Astrocyte of the cerebellum (primary cell): ENCODE measurements at regions not wholly inside any gene's neighbourhood (a gene's known extent, or its start where the extent isn't known, plus 50 kb on each side); places are given as distances from the start of the nearest gene placed in this dataset.

Experiments used
- DNase-seq: peaks from one replicate; pipeline ENCODE4 v3.0.0-alpha.2; 2011; ENCODE audit warnings: low read depth
- H3K4me3 ChIP-seq: 2 replicates; pipeline ENCODE4 v1.5.1; 2011; ENCODE audit warnings: mild to moderate bottlenecking, low read depth, low read length, moderate library complexity
- in situ Hi-C: cut with HindIII; loops from 2 replicates; pipeline ENCODE4 v1.10.0; 2017; ENCODE audit warnings: low sequenced_read_pairs
- TF ChIP-seq, protein P1 (sequence below): IDR thresholded peaks from 2 replicates; pipeline ENCODE4 v1.5.1; 2012; ENCODE audit warnings: low read length, low read depth, moderate library complexity, mild to moderate bottlenecking; ENCODE audit errors: missing control alignments

- TF ChIP-seq, protein P1, sequence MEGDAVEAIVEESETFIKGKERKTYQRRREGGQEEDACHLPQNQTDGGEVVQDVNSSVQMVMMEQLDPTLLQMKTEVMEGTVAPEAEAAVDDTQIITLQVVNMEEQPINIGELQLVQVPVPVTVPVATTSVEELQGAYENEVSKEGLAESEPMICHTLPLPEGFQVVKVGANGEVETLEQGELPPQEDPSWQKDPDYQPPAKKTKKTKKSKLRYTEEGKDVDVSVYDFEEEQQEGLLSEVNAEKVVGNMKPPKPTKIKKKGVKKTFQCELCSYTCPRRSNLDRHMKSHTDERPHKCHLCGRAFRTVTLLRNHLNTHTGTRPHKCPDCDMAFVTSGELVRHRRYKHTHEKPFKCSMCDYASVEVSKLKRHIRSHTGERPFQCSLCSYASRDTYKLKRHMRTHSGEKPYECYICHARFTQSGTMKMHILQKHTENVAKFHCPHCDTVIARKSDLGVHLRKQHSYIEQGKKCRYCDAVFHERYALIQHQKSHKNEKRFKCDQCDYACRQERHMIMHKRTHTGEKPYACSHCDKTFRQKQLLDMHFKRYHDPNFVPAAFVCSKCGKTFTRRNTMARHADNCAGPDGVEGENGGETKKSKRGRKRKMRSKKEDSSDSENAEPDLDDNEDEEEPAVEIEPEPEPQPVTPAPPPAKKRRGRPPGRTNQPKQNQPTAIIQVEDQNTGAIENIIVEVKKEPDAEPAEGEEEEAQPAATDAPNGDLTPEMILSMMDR = no peak
- H3K4me3 ChIP-seq = no peak overlapping the region
- no peak for DNase-seq
- in situ Hi-C loops = loop anchor here (5.0 to 10.0 kb wide), 2 partner anchors 50 to 173 kb away; no protein-coding TSS in a partner anchor
Observed at GRCh38 chr16:86344586-86344871, 165.8 kb upstream of the FOXF1 start.

DNA sequence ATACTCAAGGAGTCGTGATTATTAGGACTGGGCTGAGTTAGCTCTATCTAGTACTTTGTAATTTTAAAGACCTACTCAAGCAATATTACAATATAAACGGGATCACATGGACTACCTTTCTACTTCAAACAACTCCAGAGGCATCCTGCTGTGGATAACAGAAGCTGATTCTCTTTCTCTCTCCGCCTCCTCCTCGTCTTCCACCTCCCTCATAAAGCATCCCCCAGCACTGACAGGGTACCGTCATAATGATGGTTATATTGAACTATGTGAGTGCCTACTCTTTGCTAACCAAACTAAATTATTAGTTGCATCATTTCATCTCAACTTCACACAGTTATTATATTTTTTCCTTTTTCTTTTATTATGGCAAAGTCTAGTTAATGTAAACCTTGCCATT is 165.4 kb upstream of the FOXF1 start:
- DNase-seq = no peak
- TF ChIP-seq, protein P1 = no peak
- H3K4me3 ChIP-seq = no peak overlapping the region
- in situ Hi-C loops = loop anchor here (5.0 to 10.0 kb wide), 2 partner anchors 50 to 172 kb away; no protein-coding TSS in a partner anchor

DNA sequence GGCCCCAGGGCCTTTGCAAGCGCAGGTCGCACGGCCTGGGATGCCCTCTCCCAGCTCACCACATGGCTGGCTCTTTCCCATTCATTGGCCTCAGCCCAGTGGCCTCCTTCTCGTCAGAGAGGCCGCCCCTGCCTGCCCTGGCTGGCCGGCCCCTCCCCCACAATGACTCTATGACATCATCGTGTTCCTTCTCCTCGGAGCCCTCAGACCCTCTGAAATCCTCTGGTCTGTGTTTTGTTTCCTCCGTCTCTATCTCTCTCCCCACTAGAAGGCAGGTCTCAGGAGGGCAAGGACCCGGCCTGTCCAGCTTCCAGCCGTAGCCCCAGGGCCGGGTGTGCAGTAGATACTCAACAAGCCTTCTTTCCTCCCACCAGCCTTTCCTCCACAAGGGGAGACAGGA is 164.8 kb upstream of the FOXF1 start:
- TF ChIP-seq, protein P1 = no peak
- in situ Hi-C loops = loop anchor here (10.0 kb wide), 1 partner anchor 49 kb away; no protein-coding TSS in a partner anchor
- DNase-seq = no peak
- no peak overlapping the region for H3K4me3 ChIP-seq

DNA sequence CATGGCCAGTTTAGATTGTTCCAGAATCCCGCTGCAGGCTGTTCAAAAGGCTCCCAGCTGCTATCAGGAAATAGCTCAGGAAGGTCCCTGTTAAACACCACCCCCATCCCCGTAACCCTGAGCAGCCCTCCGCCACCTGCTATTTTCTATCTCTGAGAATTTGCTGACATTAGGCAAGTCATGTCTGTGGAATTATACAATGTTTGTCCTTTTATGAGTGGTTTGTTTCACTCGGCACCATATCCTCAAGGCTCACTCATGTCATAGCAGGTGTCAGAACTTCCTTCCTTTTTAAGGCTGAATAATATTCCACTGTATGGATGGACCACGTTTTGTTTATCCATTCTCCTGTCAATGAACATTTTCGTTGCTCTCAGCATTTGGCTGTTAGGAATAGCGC is 164.3 kb upstream of the FOXF1 start:
- no peak for DNase-seq
- TF ChIP-seq, protein P1 = no peak
- in situ Hi-C loops = loop anchor here (10.0 kb wide), 1 partner anchor 49 kb away; no protein-coding TSS in a partner anchor
- no peak overlapping the region for H3K4me3 ChIP-seq

DNA sequence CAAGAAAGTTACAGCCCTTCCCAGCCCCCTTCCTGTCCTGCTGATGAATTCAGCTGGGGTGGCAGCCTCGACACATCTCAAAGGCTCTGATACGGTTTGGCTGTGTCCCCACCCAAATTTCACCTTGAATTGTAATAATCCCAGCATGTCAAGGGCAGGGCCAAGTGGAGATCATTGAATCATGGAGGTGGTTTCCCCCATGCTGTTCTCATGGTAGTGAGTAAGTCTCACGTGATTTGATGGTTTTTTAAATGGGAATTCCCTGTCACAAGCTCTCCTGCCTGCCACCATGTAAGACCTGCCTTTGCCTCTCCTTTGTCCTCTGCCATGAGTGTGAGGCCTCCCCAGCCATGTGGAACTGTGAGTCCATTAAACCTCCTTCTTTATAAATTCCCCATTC is 163.2 kb upstream of the FOXF1 start:
- TF ChIP-seq, protein P1 = no peak
- no peak for DNase-seq
- H3K4me3 ChIP-seq = no peak overlapping the region
- in situ Hi-C loops = loop anchor here (10.0 kb wide), 1 partner anchor 48 kb away; no protein-coding TSS in a partner anchor

GRCh38 chr16:86347916-86348555 is 162.3 kb upstream of the FOXF1 start:
- H3K4me3 ChIP-seq = no peak overlapping the region
- no peak for DNase-seq
- TF ChIP-seq, protein P1 = no peak
- in situ Hi-C loops = loop anchor here (10.0 kb wide), 1 partner anchor 47 kb away; no protein-coding TSS in a partner anchor
